SJCRH30 (cell line): ENCODE measurements at regions not wholly inside any gene's neighbourhood (a gene's known extent, or its start where the extent isn't known, plus 50 kb on each side); places are given as distances from the start of the nearest gene placed in this dataset.

ENCODE experiments used
- DNase-seq, 2 experiments: peaks; one replicate each; pipeline ENCODE4 v3.0.0-alpha.2; 2015 to 2020
- H3K27ac ChIP-seq: fragments of 250-450 bp; sonication (Bioruptor Pico); 2 replicates; pipeline ENCODE4 v1.5.1; 2020; ENCODE audit warnings: mild to moderate bottlenecking, moderate library complexity
- H3K27me3 ChIP-seq: fragments of 250-450 bp; sonication (Bioruptor Pico); 2 replicates; pipeline ENCODE4 v1.5.1; 2020; ENCODE audit warnings: mild to moderate bottlenecking, moderate library complexity
- H3K36me3 ChIP-seq: fragments of 250-450 bp; sonication (Bioruptor Pico); 2 replicates; pipeline ENCODE4 v1.5.1; 2020; ENCODE audit warnings: mild to moderate bottlenecking, moderate library complexity
- H3K4me1 ChIP-seq: fragments of 250-450 bp; sonication (Bioruptor Pico); 2 replicates; pipeline ENCODE4 v1.5.1; 2020; ENCODE audit warnings: mild to moderate bottlenecking, moderate library complexity
- H3K4me3 ChIP-seq: fragments of 250-450 bp; sonication (Bioruptor Pico); 2 replicates; pipeline ENCODE4 v1.5.1; 2020; ENCODE audit warnings: mild to moderate bottlenecking, moderate library complexity
- H3K9me3 ChIP-seq: fragments of 250-450 bp; sonication (Bioruptor Pico); replicated peaks from 2 replicates; pipeline ENCODE4 v1.5.1; 2020; ENCODE audit warnings: mild to moderate bottlenecking, moderate library complexity

DNA sequence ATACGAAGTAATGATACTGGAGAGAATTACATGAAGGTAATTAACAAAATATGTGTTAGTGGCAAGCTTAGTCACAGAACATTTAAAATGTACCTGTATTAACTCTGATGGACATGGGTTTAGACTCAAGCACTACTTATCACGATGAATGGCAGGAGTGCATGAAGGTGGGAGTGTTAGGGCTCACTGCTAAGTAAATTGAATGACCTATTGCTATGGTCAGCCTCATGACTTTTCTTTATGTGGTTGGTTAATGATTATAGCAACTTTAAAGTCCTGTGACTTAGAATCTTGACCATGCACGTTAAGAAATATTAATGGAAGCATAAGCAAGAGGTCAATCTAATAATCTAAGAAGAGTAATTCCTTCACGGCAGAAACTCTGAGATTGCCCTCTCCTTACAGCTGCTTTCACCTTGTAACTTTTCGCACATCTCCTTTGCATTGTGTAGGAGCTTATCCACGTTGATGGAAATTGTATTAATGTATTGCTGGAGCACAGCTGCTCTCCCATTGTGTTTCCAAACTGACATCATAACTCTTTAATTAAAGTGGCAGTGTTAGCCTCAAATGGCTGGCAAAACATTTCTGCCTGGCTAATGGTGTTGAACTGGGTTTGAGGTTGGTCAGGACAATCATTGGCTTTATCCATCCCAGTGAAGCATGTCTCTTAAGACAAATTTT lies 114.5 kb downstream of the RXFP2 start:
- DNase-seq: no peak
- Histone ChIP-seq H3K9me3 (no peaks in the 10 kb centered on the region), H3K27ac (no peak overlapping the region), H3K4me3 (no peak overlapping the region), H3K4me1 (no peaks in the 10 kb centered on the region), H3K27me3 (no peaks in the 10 kb centered on the region), H3K36me3 (no peaks in the 10 kb centered on the region)

DNA sequence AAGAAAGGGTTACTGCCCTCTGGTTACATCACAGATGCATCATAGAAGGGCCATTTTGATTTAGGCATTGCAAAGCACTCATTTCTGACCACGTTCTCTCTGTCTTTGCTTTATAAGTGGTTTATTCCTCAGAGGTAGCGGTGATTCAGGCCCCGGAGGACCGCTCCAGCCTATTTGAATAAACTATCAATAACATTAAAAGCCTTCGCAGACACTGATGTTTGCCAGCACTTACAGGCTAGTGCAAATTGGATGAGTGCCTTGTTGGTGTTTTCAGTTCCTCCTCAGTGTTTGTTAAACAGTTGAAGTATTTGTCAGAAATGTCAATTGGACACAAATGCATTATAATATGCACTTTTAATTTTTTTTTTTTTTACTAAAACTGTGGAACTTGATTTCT lies 120.2 kb downstream of the RXFP2 start:
- Histone ChIP-seq H3K27me3 (no peaks in the 10 kb centered on the region), H3K4me3 (no peak overlapping the region), H3K4me1 (no peaks in the 10 kb centered on the region), H3K27ac (no peak overlapping the region), H3K36me3 (no peaks in the 10 kb centered on the region), H3K9me3 (no peaks in the 10 kb centered on the region)
- DNase-seq: no peak

- no peak overlapping the region for H3K27ac ChIP-seq
- no peaks in the 10 kb centered on the region for H3K9me3 ChIP-seq
- H3K4me1 ChIP-seq: no peaks in the 10 kb centered on the region
- no peaks in the 10 kb centered on the region for H3K36me3 ChIP-seq
- DNase-seq: no peak
- no peak overlapping the region for H3K4me3 ChIP-seq
- H3K27me3 ChIP-seq: no peaks in the 10 kb centered on the region
These were observed 120.7 kb downstream of the RXFP2 start for GRCh38 chr13:31860002-31860401.

GRCh38 chr13:31862828-31863227 lies 123.5 kb downstream of the RXFP2 start:
- H3K4me3 ChIP-seq: no peak overlapping the region
- no peaks in the 10 kb centered on the region for H3K36me3 ChIP-seq
- no peaks in the 10 kb centered on the region for H3K27me3 ChIP-seq
- H3K9me3 ChIP-seq: no peaks in the 10 kb centered on the region
- no peak overlapping the region for H3K27ac ChIP-seq
- no peaks in the 10 kb centered on the region for H3K4me1 ChIP-seq
- no peak for DNase-seq

- no peaks in the 10 kb centered on the region for H3K9me3 ChIP-seq
- no peaks in the 10 kb centered on the region for H3K27me3 ChIP-seq
- no peak overlapping the region for H3K27ac ChIP-seq
- no peaks in the 10 kb centered on the region for H3K36me3 ChIP-seq
- no peaks in the 10 kb centered on the region for H3K4me1 ChIP-seq
- no peak for DNase-seq
- H3K4me3 ChIP-seq: no peak overlapping the region
These were observed 125.0 kb downstream of the RXFP2 start for GRCh38 chr13:31864307-31864706.

DNA sequence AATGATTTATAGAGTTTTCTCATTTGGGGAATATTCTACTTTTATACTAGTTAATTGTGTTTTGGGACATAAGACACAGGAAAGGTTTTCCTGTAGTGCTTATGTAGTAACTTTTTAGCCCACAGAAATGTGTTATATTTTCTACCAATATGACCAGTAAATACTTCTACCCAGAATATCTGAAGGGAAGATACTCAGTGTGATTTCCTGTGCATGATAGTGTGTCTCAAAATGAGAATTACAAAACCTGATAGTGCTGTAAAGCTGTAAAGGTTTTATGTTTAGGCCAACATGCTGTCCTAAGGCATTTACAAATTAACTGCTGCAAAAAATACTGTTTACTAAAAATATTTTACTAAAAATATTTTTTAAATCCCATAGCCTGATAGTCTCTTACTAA lies 126.8 kb downstream of the RXFP2 start:
- Histone ChIP-seq H3K9me3 (no peaks in the 10 kb centered on the region), H3K4me1 (no peaks in the 10 kb centered on the region), H3K27ac (no peak overlapping the region), H3K27me3 (no peaks in the 10 kb centered on the region), H3K36me3 (no peaks in the 10 kb centered on the region), H3K4me3 (no peak overlapping the region)
- no peak for DNase-seq

- no peaks in the 10 kb centered on the region for H3K4me1 ChIP-seq
- H3K36me3 ChIP-seq: no peaks in the 10 kb centered on the region
- no peak overlapping the region for H3K4me3 ChIP-seq
- H3K27me3 ChIP-seq: no peaks in the 10 kb centered on the region
- no peak for DNase-seq
- no peaks in the 10 kb centered on the region for H3K9me3 ChIP-seq
- no peak overlapping the region for H3K27ac ChIP-seq
These were observed 128.4 kb downstream of the RXFP2 start for GRCh38 chr13:31867709-31868108.

DNA sequence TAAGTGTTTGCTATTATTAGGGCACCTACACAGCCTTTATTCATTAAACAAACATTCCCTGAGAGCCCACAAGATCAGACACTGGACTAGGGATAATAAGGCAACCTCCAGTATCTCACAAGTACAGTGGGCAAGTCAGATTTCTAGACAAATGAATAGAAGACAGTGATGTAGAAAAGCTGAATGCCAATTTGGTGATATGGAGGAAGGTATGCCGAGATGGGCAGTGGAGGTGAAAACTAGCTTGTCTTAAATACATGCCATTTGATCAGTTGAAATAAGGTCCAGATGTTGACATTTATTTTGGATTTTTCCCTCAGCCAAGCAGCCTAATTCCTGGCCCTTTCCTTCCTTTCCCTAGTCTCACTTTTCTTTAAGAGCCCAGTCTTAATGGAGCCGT lies 130.3 kb downstream of the RXFP2 start:
- Histone ChIP-seq H3K9me3 (no peaks in the 10 kb centered on the region), H3K4me1 (no peaks in the 10 kb centered on the region), H3K27me3 (no peaks in the 10 kb centered on the region), H3K36me3 (no peaks in the 10 kb centered on the region), H3K4me3 (no peak overlapping the region), H3K27ac (no peak overlapping the region)
- no peak for DNase-seq

DNA sequence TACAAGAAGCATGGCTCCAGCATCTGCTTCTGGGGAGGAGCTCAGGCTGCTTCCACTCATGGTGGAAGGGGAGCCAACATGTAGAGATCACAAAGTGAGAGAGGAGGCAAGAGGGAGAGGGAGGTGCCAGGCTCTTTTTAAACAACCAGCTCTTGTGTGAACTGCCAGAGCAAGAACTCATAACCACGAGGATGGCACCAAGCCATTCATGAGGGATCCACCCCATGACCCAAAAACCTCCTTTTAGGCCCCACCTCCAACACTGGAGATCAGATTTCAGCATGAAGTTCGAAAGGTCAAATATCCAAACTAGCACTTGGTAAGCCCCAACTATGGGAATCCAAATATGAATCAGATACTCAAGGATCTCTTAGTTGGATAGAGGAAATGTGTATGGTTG lies 131.2 kb downstream of the RXFP2 start:
- no peak overlapping the region for H3K27ac ChIP-seq
- no peaks in the 10 kb centered on the region for H3K4me1 ChIP-seq
- peak in 1 of 2 experiments; percentile 12 for DNase-seq
- H3K36me3 ChIP-seq: no peaks in the 10 kb centered on the region
- H3K27me3 ChIP-seq: no peaks in the 10 kb centered on the region
- no peaks in the 10 kb centered on the region for H3K9me3 ChIP-seq
- no peak overlapping the region for H3K4me3 ChIP-seq

DNA sequence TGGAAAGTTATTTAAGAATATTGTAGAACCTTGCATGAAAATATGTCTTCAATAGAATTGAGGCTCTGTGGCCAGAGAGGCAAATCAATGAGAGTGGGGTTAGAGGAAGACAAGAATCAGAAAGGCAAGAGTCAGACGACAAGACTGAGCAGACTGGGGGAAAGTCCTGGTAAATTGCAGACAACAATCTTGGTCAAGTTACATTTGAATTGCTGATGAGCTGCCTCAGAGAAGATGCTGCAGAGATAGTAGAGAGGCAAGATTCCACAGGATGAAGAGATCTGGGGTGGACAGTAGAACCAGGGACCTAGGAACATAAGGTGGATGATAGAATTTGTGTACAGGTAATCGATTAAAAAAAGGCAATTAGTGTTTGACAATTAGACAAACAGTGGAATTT lies 133.8 kb downstream of the RXFP2 start:
- no peak overlapping the region for H3K4me3 ChIP-seq
- H3K9me3 ChIP-seq: no peaks in the 10 kb centered on the region
- H3K27me3 ChIP-seq: no peaks in the 10 kb centered on the region
- DNase-seq: no peak
- no peaks in the 10 kb centered on the region for H3K36me3 ChIP-seq
- no peak overlapping the region for H3K27ac ChIP-seq
- H3K4me1 ChIP-seq: no peaks in the 10 kb centered on the region

DNA sequence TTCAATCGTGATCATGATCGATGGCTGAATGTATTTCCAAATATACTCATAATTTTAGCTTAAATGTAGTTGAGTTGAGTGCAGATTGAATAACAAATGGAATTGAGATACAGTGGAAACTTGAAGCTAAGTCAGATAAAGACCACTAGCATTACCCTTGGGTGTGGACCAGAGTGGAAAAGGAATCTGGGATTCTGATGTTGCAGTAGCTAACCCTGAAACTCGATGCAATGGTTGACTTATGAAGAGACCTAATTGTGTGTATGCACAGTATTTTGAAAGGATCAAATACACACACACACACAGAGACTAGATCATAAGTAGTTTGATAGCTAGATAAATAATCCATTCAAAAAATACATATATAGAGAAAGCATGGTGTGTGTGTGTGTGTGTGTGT lies 135.8 kb downstream of the RXFP2 start:
- no peaks in the 10 kb centered on the region for H3K4me1 ChIP-seq
- H3K36me3 ChIP-seq: no peaks in the 10 kb centered on the region
- DNase-seq: no peak
- no peaks in the 10 kb centered on the region for H3K9me3 ChIP-seq
- H3K27ac ChIP-seq: no peak overlapping the region
- no peak overlapping the region for H3K4me3 ChIP-seq
- H3K27me3 ChIP-seq: no peaks in the 10 kb centered on the region

- H3K27ac ChIP-seq: no peak overlapping the region
- H3K36me3 ChIP-seq: no peaks in the 10 kb centered on the region
- no peaks in the 10 kb centered on the region for H3K9me3 ChIP-seq
- no peak overlapping the region for H3K4me3 ChIP-seq
- H3K27me3 ChIP-seq: no peaks in the 10 kb centered on the region
- H3K4me1 ChIP-seq: no peaks in the 10 kb centered on the region
- DNase-seq: no peak
These were observed 138.7 kb downstream of the RXFP2 start for GRCh38 chr13:31878052-31878451.

- Histone ChIP-seq H3K27me3 (no peaks in the 10 kb centered on the region), H3K9me3 (no peaks in the 10 kb centered on the region), H3K27ac (no peak overlapping the region), H3K36me3 (no peaks in the 10 kb centered on the region), H3K4me1 (no peaks in the 10 kb centered on the region), H3K4me3 (no peak overlapping the region)
- no peak for DNase-seq
These were observed 139.2 kb downstream of the RXFP2 start for GRCh38 chr13:31878495-31878894.

GRCh38 chr13:31878955-31879354 lies 139.6 kb downstream of the RXFP2 start:
- no peaks in the 10 kb centered on the region for H3K4me1 ChIP-seq
- H3K27ac ChIP-seq: no peak overlapping the region
- no peaks in the 10 kb centered on the region for H3K36me3 ChIP-seq
- H3K27me3 ChIP-seq: no peaks in the 10 kb centered on the region
- H3K9me3 ChIP-seq: no peaks in the 10 kb centered on the region
- DNase-seq: no peak
- no peak overlapping the region for H3K4me3 ChIP-seq

- Histone ChIP-seq H3K4me3 (no peak overlapping the region), H3K27me3 (no peaks in the 10 kb centered on the region), H3K4me1 (no peaks in the 10 kb centered on the region), H3K27ac (no peak overlapping the region), H3K9me3 (no peaks in the 10 kb centered on the region), H3K36me3 (no peaks in the 10 kb centered on the region)
- no peak for DNase-seq
These were observed 141.6 kb downstream of the RXFP2 start for GRCh38 chr13:31880851-31881494.

DNA sequence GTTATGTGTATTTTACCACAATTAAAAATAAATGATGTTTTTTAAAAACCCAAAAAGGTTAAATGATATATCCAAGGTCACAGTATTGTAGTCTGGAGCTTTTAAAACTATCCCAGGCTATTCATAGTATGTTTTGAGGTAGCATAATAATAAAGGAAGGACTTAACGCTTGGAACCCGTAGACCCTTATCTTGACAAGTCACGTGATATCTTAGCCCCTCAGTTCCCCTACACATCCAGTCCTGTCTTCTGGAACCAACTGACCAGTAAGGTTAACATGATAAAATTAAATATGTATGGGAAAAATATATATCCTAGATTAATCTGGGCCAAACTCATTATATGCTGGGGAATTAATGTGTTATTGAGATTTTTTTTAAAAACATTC lies 142.2 kb downstream of the RXFP2 start:
- DNase-seq: no peak
- no peaks in the 10 kb centered on the region for H3K36me3 ChIP-seq

More for the DNA sequence above, 142.2 kb downstream of the RXFP2 start:
- Histone ChIP-seq H3K27ac (no peak overlapping the region), H3K4me1 (no peaks in the 10 kb centered on the region), H3K4me3 (no peak overlapping the region), H3K9me3 (no peaks in the 10 kb centered on the region), H3K27me3 (no peaks in the 10 kb centered on the region)
